ENCODE measurements at regions not wholly inside any gene's neighbourhood (a gene's known extent, or its start where the extent isn't known, plus 50 kb on each side); places are given as distances from the start of the nearest gene placed in this dataset.

GRCh38 chr18:6613581-6613980 lies 115.9 kb upstream of the ARHGAP28 start:
- Mint-ChIP-seq H3K4me1 (peaks cover 10% of the 10 kb centered on the region), H3K27ac (peak overlapping the region; percentile 0; the same call in 1 of the 2 replicates), H3K36me3 (peaks cover 26% of the 10 kb centered on the region), H3K9me3 (peaks cover 46% of the 10 kb centered on the region), H3K4me3 (no peak overlapping the region), H3K27me3 (ENCODE audit: low read depth) (peaks cover 29% of the 10 kb centered on the region)
- no peak for DNase-seq (ENCODE audit: low spot score)
- peak; percentile 85 for ATAC-seq
- CTCF ChIA-PET = interaction anchor here (0.8 kb wide), 1 partner anchor 8 kb away, joined by 3 read pairs; no protein-coding TSS in a partner anchor
- TF ChIP-seq CREB1 (CRISPR knock-in tag; IDR thresholded peaks at IDR 0.05) (no peak), NFE2L1 (CRISPR knock-in tag; IDR thresholded peaks at IDR 0.05) (no peak), SMAD4 (CRISPR knock-in tag; IDR thresholded peaks at IDR 0.05) (no peak), NR1H2 (CRISPR knock-in tag; IDR thresholded peaks at IDR 0.05) (no peak), CREM (CRISPR knock-in tag; IDR thresholded peaks at IDR 0.05) (no peak), TEAD1 (CRISPR knock-in tag; IDR thresholded peaks at IDR 0.05) (no peak; the same call in 1 of the 2 replicates)
- POLR2A ChIA-PET = no interaction called here

GRCh38 chr18:6614952-6615351 lies 114.6 kb upstream of the ARHGAP28 start:
- no peak overlapping the region for H3K4me3 Mint-ChIP-seq
- peaks cover 23% of the 10 kb centered on the region for H3K36me3 Mint-ChIP-seq
- TF ChIP-seq ZNF671 (CRISPR knock-in tag; IDR thresholded peaks at IDR 0.05) (no peak), AR (CRISPR knock-in tag; IDR thresholded peaks at IDR 0.05) (no peak), CDX4 (CRISPR knock-in tag; IDR thresholded peaks at IDR 0.05; ENCODE audit: borderline replicate concordance) (no peak), USF2 (CRISPR knock-in tag; IDR thresholded peaks at IDR 0.05) (no peak), SOX15 (CRISPR knock-in tag; IDR thresholded peaks at IDR 0.05) (no peak), NFE2L1 (CRISPR knock-in tag; IDR thresholded peaks at IDR 0.05) (no peak), IRF2 (CRISPR knock-in tag; IDR thresholded peaks at IDR 0.05; ENCODE audit: borderline replicate concordance, low read depth) (no peak)
- TF ChIP-seq, protein P1, sequence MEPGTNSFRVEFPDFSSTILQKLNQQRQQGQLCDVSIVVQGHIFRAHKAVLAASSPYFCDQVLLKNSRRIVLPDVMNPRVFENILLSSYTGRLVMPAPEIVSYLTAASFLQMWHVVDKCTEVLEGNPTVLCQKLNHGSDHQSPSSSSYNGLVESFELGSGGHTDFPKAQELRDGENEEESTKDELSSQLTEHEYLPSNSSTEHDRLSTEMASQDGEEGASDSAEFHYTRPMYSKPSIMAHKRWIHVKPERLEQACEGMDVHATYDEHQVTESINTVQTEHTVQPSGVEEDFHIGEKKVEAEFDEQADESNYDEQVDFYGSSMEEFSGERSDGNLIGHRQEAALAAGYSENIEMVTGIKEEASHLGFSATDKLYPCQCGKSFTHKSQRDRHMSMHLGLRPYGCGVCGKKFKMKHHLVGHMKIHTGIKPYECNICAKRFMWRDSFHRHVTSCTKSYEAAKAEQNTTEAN (CRISPR knock-in tag; IDR thresholded peaks at IDR 0.05) = no peak
- TF ChIP-seq, protein P2, sequence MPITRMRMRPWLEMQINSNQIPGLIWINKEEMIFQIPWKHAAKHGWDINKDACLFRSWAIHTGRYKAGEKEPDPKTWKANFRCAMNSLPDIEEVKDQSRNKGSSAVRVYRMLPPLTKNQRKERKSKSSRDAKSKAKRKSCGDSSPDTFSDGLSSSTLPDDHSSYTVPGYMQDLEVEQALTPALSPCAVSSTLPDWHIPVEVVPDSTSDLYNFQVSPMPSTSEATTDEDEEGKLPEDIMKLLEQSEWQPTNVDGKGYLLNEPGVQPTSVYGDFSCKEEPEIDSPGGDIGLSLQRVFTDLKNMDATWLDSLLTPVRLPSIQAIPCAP (CRISPR knock-in tag; IDR thresholded peaks at IDR 0.05) = no peak
- TF ChIP-seq, protein P3, sequence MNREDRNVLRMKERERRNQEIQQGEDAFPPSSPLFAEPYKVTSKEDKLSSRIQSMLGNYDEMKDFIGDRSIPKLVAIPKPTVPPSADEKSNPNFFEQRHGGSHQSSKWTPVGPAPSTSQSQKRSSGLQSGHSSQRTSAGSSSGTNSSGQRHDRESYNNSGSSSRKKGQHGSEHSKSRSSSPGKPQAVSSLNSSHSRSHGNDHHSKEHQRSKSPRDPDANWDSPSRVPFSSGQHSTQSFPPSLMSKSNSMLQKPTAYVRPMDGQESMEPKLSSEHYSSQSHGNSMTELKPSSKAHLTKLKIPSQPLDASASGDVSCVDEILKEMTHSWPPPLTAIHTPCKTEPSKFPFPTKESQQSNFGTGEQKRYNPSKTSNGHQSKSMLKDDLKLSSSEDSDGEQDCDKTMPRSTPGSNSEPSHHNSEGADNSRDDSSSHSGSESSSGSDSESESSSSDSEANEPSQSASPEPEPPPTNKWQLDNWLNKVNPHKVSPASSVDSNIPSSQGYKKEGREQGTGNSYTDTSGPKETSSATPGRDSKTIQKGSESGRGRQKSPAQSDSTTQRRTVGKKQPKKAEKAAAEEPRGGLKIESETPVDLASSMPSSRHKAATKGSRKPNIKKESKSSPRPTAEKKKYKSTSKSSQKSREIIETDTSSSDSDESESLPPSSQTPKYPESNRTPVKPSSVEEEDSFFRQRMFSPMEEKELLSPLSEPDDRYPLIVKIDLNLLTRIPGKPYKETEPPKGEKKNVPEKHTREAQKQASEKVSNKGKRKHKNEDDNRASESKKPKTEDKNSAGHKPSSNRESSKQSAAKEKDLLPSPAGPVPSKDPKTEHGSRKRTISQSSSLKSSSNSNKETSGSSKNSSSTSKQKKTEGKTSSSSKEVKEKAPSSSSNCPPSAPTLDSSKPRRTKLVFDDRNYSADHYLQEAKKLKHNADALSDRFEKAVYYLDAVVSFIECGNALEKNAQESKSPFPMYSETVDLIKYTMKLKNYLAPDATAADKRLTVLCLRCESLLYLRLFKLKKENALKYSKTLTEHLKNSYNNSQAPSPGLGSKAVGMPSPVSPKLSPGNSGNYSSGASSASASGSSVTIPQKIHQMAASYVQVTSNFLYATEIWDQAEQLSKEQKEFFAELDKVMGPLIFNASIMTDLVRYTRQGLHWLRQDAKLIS (CRISPR knock-in tag; IDR thresholded peaks at IDR 0.05; ENCODE audit: borderline replicate concordance) = no peak
- peaks cover 6% of the 10 kb centered on the region for H3K4me1 Mint-ChIP-seq
- ATAC-seq (no peak), DNase-seq (ENCODE audit: low spot score) (no peak)
- ChIA-PET POLR2A (no interaction called here), CTCF (no interaction called here)
- peaks cover 39% of the 10 kb centered on the region for H3K9me3 Mint-ChIP-seq
- H3K27me3 Mint-ChIP-seq (ENCODE audit: low read depth) = peaks cover 24% of the 10 kb centered on the region
- H3K27ac Mint-ChIP-seq = no peak overlapping the region
